IMR-90 (cell line): ENCODE measurements at regions not wholly inside any gene's neighbourhood (a gene's known extent, or its start where the extent isn't known, plus 50 kb on each side); places are given as distances from the start of the nearest gene placed in this dataset.

Source experiments
- ATAC-seq: fragments of 200-7000 bp; cut with Tn5 transposase; 2 replicates; pipeline ENCODE4 v1.9.1; 2020; ENCODE audit warnings: low read depth, mild to moderate bottlenecking, moderate library complexity
- BruUV-seq: library from RNA; stranded (reverse); fragments of 400-500 nt; replicated peaks from 2 replicates; lab custom pipeline; 2021; lab: Mats Ljungman, UMichigan
- CTCF ChIA-PET: fragments of 300-600 bp; formaldehyde crosslinking; extraction: SDS; loops from one replicate; lab custom pipeline; 2021; ENCODE audit warnings: antibody characterized with exemption; lab: Yijun Ruan, JAX
- POLR2A ChIA-PET: fragments of 300-600 bp; sonication (Branson Sonifier 250); formaldehyde crosslinking; loops from one replicate; lab custom pipeline; 2022; ENCODE audit warnings: antibody characterized with exemption; ENCODE audit not compliant: unreplicated experiment; lab: Charles Lee
- DNase-seq: peaks from one replicate; pipeline ENCODE4 v3.0.0; 2013
- H2AFZ ChIP-seq: replicated peaks from 2 replicates; pipeline ENCODE3; 2013; ENCODE audit warnings: low read length, mild to moderate bottlenecking; ENCODE audit not compliant: poor library complexity
- H2AK5ac ChIP-seq: 2 replicates; pipeline ENCODE4 v1.6.1; 2013; ENCODE audit warnings: low read depth, low read length, inconsistent platforms
- H2AK9ac ChIP-seq: replicated peaks from 2 replicates; pipeline ENCODE3; 2013; ENCODE audit warnings: mild to moderate bottlenecking, low read depth, low read length, moderate library complexity; ENCODE audit not compliant: poor library complexity
- H2BK120ac ChIP-seq: 2 replicates; pipeline ENCODE4 v1.6.1; 2013; ENCODE audit warnings: low read depth, low read length, inconsistent platforms
- H2BK15ac ChIP-seq: 3 replicates; pipeline ENCODE4 v1.6.1; 2013; ENCODE audit warnings: low read depth, low read length, inconsistent platforms
- H2BK20ac ChIP-seq: 2 replicates; pipeline ENCODE4 v1.6.1; 2013; ENCODE audit warnings: low read depth, mild to moderate bottlenecking, inconsistent platforms, low read length, moderate library complexity
- H2BK5ac ChIP-seq: 2 replicates; pipeline ENCODE4 v1.6.1; 2013; ENCODE audit warnings: mild to moderate bottlenecking, low read depth, low read length, inconsistent platforms; ENCODE audit not compliant: poor library complexity, severe bottlenecking
- H3K14ac ChIP-seq: replicated peaks from 2 replicates; pipeline ENCODE4 v1.6.1; 2013; ENCODE audit warnings: low read depth, low read length, inconsistent platforms
- H3K18ac ChIP-seq: 2 replicates; pipeline ENCODE4 v1.6.1; 2013; ENCODE audit warnings: low read depth, low read length, control low read depth
- H3K23ac ChIP-seq: 2 replicates; pipeline ENCODE4 v1.6.1; 2013; ENCODE audit warnings: low read depth, low read length, inconsistent platforms
- H3K27ac ChIP-seq: 2 replicates; pipeline ENCODE4 v1.5.1; 2013; ENCODE audit warnings: mild to moderate bottlenecking, control low read depth, low read length; ENCODE audit not compliant: insufficient read depth
- H3K27me3 ChIP-seq: 2 replicates; pipeline ENCODE4 v1.6.1; 2013; ENCODE audit warnings: low read length; ENCODE audit not compliant: control insufficient read depth, insufficient read depth
- H3K36me3 ChIP-seq: 2 replicates; pipeline ENCODE4 v1.6.1; 2013; ENCODE audit warnings: low read length, mixed read lengths; ENCODE audit not compliant: control insufficient read depth, insufficient read depth
- H3K4ac ChIP-seq: 2 replicates; pipeline ENCODE4 v1.6.1; 2013; ENCODE audit warnings: low read depth, low read length, inconsistent platforms
- H3K4me1 ChIP-seq: 2 replicates; pipeline ENCODE4 v1.6.1; 2013; ENCODE audit warnings: low read length, mixed read lengths; ENCODE audit not compliant: control insufficient read depth, insufficient read depth
- H3K4me2 ChIP-seq: 2 replicates; pipeline ENCODE4 v1.6.1; 2013; ENCODE audit warnings: low read depth, mild to moderate bottlenecking, control low read depth, low read length, moderate library complexity
- H3K4me3 ChIP-seq: 2 replicates; pipeline ENCODE4 v1.5.1; 2013; ENCODE audit warnings: low read depth, mild to moderate bottlenecking, control low read depth, low read length, moderate library complexity; ENCODE audit not compliant: insufficient read depth
- H3K56ac ChIP-seq: 2 replicates; pipeline ENCODE4 v1.6.1; 2013; ENCODE audit warnings: low read length, inconsistent platforms; ENCODE audit not compliant: insufficient read depth; ENCODE audit errors: extremely low read depth
- H3K79me1 ChIP-seq, 2 experiments: 2 replicates each; pipeline ENCODE4 v1.6.1; 2013; ENCODE audit warnings: low read length in 2 of 2, inconsistent platforms in 1 of 2, low read depth in 1 of 2
- H3K9ac ChIP-seq: 2 replicates; pipeline ENCODE4 v1.6.1; 2013; ENCODE audit warnings: low read depth, low read length, control low read depth
- H3K9me1 ChIP-seq: 2 replicates; pipeline ENCODE4 v1.6.1; 2013; ENCODE audit warnings: low read length, inconsistent platforms; ENCODE audit not compliant: insufficient read depth
- H3K9me3 ChIP-seq: 2 replicates; pipeline ENCODE4 v1.6.1; 2013; ENCODE audit warnings: low read length; ENCODE audit not compliant: control insufficient read depth, insufficient read depth
- H4K20me1 ChIP-seq: 2 replicates; pipeline ENCODE4 v1.6.1; 2013; ENCODE audit warnings: low read length, inconsistent platforms; ENCODE audit not compliant: insufficient read depth
- H4K5ac ChIP-seq: 2 replicates; pipeline ENCODE4 v1.6.1; 2013; ENCODE audit warnings: mild to moderate bottlenecking, low read depth, low read length, control low read depth
- H4K8ac ChIP-seq, 2 experiments: 2 replicates each; pipeline ENCODE4 v1.6.1; 2013; ENCODE audit warnings: low read depth in 2 of 2, low read length in 2 of 2, control low read depth in 1 of 2, inconsistent platforms in 1 of 2
- H4K91ac ChIP-seq: 2 replicates; pipeline ENCODE4 v1.6.1; 2013; ENCODE audit warnings: low read depth, low read length, inconsistent platforms; ENCODE audit not compliant: insufficient read depth
- CEBPB ChIP-seq: IDR thresholded peaks from 2 replicates; pipeline ENCODE4 v1.6.1; 2012; ENCODE audit warnings: low read depth, low read length, improper control_type of control experiment
- CHD1 ChIP-seq: IDR thresholded peaks from 2 replicates; pipeline ENCODE4 v1.6.1; 2012; ENCODE audit warnings: low read depth, low read length, improper control_type of control experiment
- CTCF ChIP-seq: conservative IDR thresholded peaks from 2 replicates; pipeline ENCODE4 v1.5.1; 2012; ENCODE audit warnings: mild to moderate bottlenecking, low read depth, low read length, improper control_type of control experiment
- ELK1 ChIP-seq: fragments of 150-350 bp; IDR thresholded peaks from 2 replicates; pipeline ENCODE4 v1.6.1; 2016; ENCODE audit warnings: low read depth, mild to moderate bottlenecking, low read length, moderate library complexity, borderline replicate concordance
- MXI1 ChIP-seq: IDR thresholded peaks from 2 replicates; pipeline ENCODE4 v1.6.1; 2012; ENCODE audit warnings: low read depth, mild to moderate bottlenecking, low read length, moderate library complexity, borderline replicate concordance
- NFE2L2 ChIP-seq: fragments of 150-350 bp; IDR thresholded peaks from 2 replicates; pipeline ENCODE4 v1.6.1; 2016; ENCODE audit warnings: low read depth, mild to moderate bottlenecking, low read length
- RCOR1 ChIP-seq: IDR thresholded peaks from 2 replicates; pipeline ENCODE4 v1.6.1; 2012; ENCODE audit warnings: mild to moderate bottlenecking, low read length, improper control_type of control experiment; ENCODE audit not compliant: insufficient replicate concordance
- RFX5 ChIP-seq: IDR thresholded peaks from 2 replicates; pipeline ENCODE4 v1.8.0; 2012; ENCODE audit warnings: low read depth, mild to moderate bottlenecking, low read length, moderate library complexity
- SMC3 ChIP-seq: fragments of 150-350 bp; IDR thresholded peaks from 2 replicates; pipeline ENCODE4 v1.6.1; 2016; ENCODE audit warnings: low read depth, mild to moderate bottlenecking, antibody characterized with exemption, low read length, moderate library complexity
- WGBS, 2 experiments: methylation state at CpG; one replicate each; pipeline versions ENCODE4 v1.1.5 to v1.1.7; 2013; ENCODE audit warnings: missing lambda C conversion rate in 2 of 2; ENCODE audit not compliant: insufficient read length in 1 of 2; ENCODE audit errors: extremely low coverage in 2 of 2; 5-methylcytosine and 5-hydroxymethylcytosine counted together
- dilution Hi-C: fragments of 300-500 bp; cut with HindIII; formaldehyde crosslinking; loops from one replicate; pipeline ENCODE4 v1.14.3; 2018; ENCODE audit warnings: low sequenced_read_pairs; ENCODE audit not compliant: unreplicated experiment
- in situ Hi-C: fragments of 300-500 bp; cut with MboI; formaldehyde crosslinking; loops from 3 replicates; pipeline ENCODE4 v1.14.3; 2019; ENCODE audit warnings: low sequenced_read_pairs, inconsistent platforms, mixed read lengths
- intact Hi-C: fragments of 100-400 bp; cut with micrococcal nuclease; formaldehyde crosslinking; loops from 2 replicates; pipeline ENCODE4 v1.10.0; 2022

GRCh38 chr6:113758826-113759574, 98.1 kb upstream of the MARCKS start:
- no peak overlapping the region for H4K8ac ChIP-seq
- no peak overlapping the region for H3K56ac ChIP-seq
- no peaks in the 10 kb centered on the region for H3K9me3 ChIP-seq
- H3K79me1 ChIP-seq, result no peaks in the 10 kb centered on the region
- no peak overlapping the region for H2BK15ac ChIP-seq
- ATAC-seq, result peak; percentile 66
- no peaks in the 10 kb centered on the region for H3K27me3 ChIP-seq
- ChIA-PET CTCF (no interaction called here), POLR2A (no interaction called here)
- BruUV-seq, result no TSS peak
- H2BK5ac ChIP-seq, result no peak overlapping the region
- H2AFZ ChIP-seq, result no peak overlapping the region
- no peak overlapping the region for H3K4me2 ChIP-seq
- no peak overlapping the region for H2AK9ac ChIP-seq
- no peaks in the 10 kb centered on the region for H3K36me3 ChIP-seq
- peak; percentile 58 for DNase-seq
- H3K27ac ChIP-seq, result no peak overlapping the region
- H4K20me1 ChIP-seq, result no peaks in the 10 kb centered on the region
- no peak overlapping the region for H4K91ac ChIP-seq
- H4K5ac ChIP-seq, result no peak overlapping the region
- intact Hi-C loops (no loop called here), in situ Hi-C loops (no loop called here), dilution Hi-C loops (no loop called here)
- H3K14ac ChIP-seq, result no peak overlapping the region
- no CpG with 5 or more reads among the region's 1 CpG for WGBS, 2 experiments
- no peak overlapping the region for H3K9ac ChIP-seq
- H2AK5ac ChIP-seq, result no peak overlapping the region
- peaks cover 4% of the 10 kb centered on the region; the same call in 1 of the 2 replicates for H3K9me1 ChIP-seq
- TF ChIP-seq SMC3, result no peak
- TF ChIP-seq MXI1, result no peak
- no peak for TF ChIP-seq CEBPB
- no peak for TF ChIP-seq CHD1
- no peak for TF ChIP-seq RCOR1
- TF ChIP-seq NFE2L2, result no peak
- TF ChIP-seq RFX5, result no peak
- no peak for TF ChIP-seq CTCF
- TF ChIP-seq ELK1, result no peak
- H3K18ac ChIP-seq, result no peak overlapping the region; the same call in 1 of the 2 replicates
- H3K4me3 ChIP-seq, result no peak overlapping the region
- no peak overlapping the region for H3K23ac ChIP-seq
- H3K4me1 ChIP-seq, result peaks cover 8% of the 10 kb centered on the region; the same call in 1 of the 2 replicates
- no peak overlapping the region for H3K4ac ChIP-seq
- no peak overlapping the region for H2BK20ac ChIP-seq
- H2BK120ac ChIP-seq, result no peak overlapping the region
